Neuronal stem cell (in vitro differentiated cells): ENCODE measurements at regions not wholly inside any gene's neighbourhood (a gene's known extent, or its start where the extent isn't known, plus 50 kb on each side); places are given as distances from the start of the nearest gene placed in this dataset.

Experiments used
- DNase-seq: peaks from one replicate; pipeline ENCODE4 v3.0.0-alpha.2; 2013; ENCODE audit warnings: low spot score
- H2AFZ ChIP-seq: one replicate; pipeline ENCODE4 v1.6.1; 2013; ENCODE audit warnings: mild to moderate bottlenecking, low read length, inconsistent platforms
- H2AK5ac ChIP-seq: 2 replicates; pipeline ENCODE4 v1.6.1; 2013; ENCODE audit warnings: low read depth, mild to moderate bottlenecking, inconsistent platforms, low read length, moderate library complexity, mixed read lengths
- H2BK120ac ChIP-seq: 2 replicates; pipeline ENCODE4 v1.6.1; 2013; ENCODE audit warnings: low read depth, mild to moderate bottlenecking, inconsistent platforms, low read length, moderate library complexity, mixed read lengths
- H2BK12ac ChIP-seq: one replicate; pipeline ENCODE4 v1.6.1; 2013; ENCODE audit warnings: low read length, inconsistent platforms
- H2BK15ac ChIP-seq: 2 replicates; pipeline ENCODE4 v1.6.1; 2013; ENCODE audit warnings: mild to moderate bottlenecking, low read length, inconsistent platforms, mixed read lengths
- H2BK5ac ChIP-seq: one replicate; pipeline ENCODE4 v1.6.1; 2013; ENCODE audit warnings: inconsistent platforms, mild to moderate bottlenecking, low read length, moderate library complexity
- H3K14ac ChIP-seq: one replicate; pipeline ENCODE4 v1.6.1; 2013; ENCODE audit warnings: low read length, inconsistent platforms
- H3K18ac ChIP-seq: 2 replicates; pipeline ENCODE4 v1.6.1; 2013; ENCODE audit warnings: low read length, inconsistent platforms
- H3K23ac ChIP-seq: 2 replicates; pipeline ENCODE4 v1.6.1; 2013; ENCODE audit warnings: low read depth, mild to moderate bottlenecking, mixed read lengths, low read length, inconsistent platforms; ENCODE audit not compliant: poor library complexity
- H3K27ac ChIP-seq: replicated peaks from 3 replicates; pipeline ENCODE4 v1.5.1; 2013; ENCODE audit warnings: low read length, inconsistent platforms
- H3K27me3 ChIP-seq, 3 experiments: 2 replicates each; pipeline ENCODE4 v1.6.1; 2013; ENCODE audit warnings: low read length in 3 of 3, mild to moderate bottlenecking in 2 of 3, inconsistent platforms in 1 of 3, low read depth in 1 of 3, mixed read lengths in 1 of 3, moderate library complexity in 1 of 3; ENCODE audit not compliant: control insufficient read depth in 3 of 3, insufficient read depth in 3 of 3
- H3K36me3 ChIP-seq, 2 donors: replicated peaks in 1 of 2; 2 replicates each; pipeline ENCODE4 v1.6.1; 2013; ENCODE audit warnings: low read length in 2 of 2; ENCODE audit not compliant: control insufficient read depth in 2 of 2, insufficient read depth in 2 of 2
- H3K4ac ChIP-seq: 2 replicates; pipeline ENCODE4 v1.6.1; 2013; ENCODE audit warnings: inconsistent platforms, mild to moderate bottlenecking, low read length, moderate library complexity
- H3K4me1 ChIP-seq, 2 donors: 1 replicate in 1 of 2; 2 replicates in 1 of 2; pipeline ENCODE4 v1.6.1; 2013; ENCODE audit warnings: low read length in 2 of 2, low read depth in 1 of 2; ENCODE audit not compliant: control insufficient read depth in 2 of 2, insufficient read depth in 1 of 2
- H3K4me2 ChIP-seq: one replicate; pipeline ENCODE4 v1.6.1; 2013; ENCODE audit warnings: mild to moderate bottlenecking, low read length, inconsistent platforms; ENCODE audit not compliant: insufficient read depth, poor library complexity, severe bottlenecking
- H3K4me3 ChIP-seq, 2 donors: 2 replicates each; pipeline ENCODE4 v1.5.1; 2013; ENCODE audit warnings: low read length in 2 of 2, mild to moderate bottlenecking in 2 of 2, inconsistent platforms in 1 of 2, moderate library complexity in 1 of 2
- H3K79me1 ChIP-seq: one replicate; pipeline ENCODE4 v1.6.1; 2013; ENCODE audit warnings: low read depth, mild to moderate bottlenecking, inconsistent platforms, low read length, moderate library complexity
- H3K9ac ChIP-seq: one replicate; pipeline ENCODE4 v1.6.1; 2013; ENCODE audit warnings: mild to moderate bottlenecking, low read depth, low read length, inconsistent platforms; ENCODE audit not compliant: poor library complexity
- H3K9me3 ChIP-seq, 2 donors: replicated peaks in 1 of 2; 2 replicates each; pipeline versions ENCODE3 to v1.6.1; 2013; ENCODE audit warnings: low read length in 2 of 2, mild to moderate bottlenecking in 2 of 2, inconsistent platforms in 1 of 2, low read depth in 1 of 2, mixed read lengths in 1 of 2, moderate library complexity in 1 of 2; ENCODE audit not compliant: control insufficient read depth in 2 of 2, insufficient read depth in 1 of 2
- H4K8ac ChIP-seq: one replicate; pipeline ENCODE4 v1.6.1; 2013; ENCODE audit warnings: low read depth, mild to moderate bottlenecking, inconsistent platforms, low read length, moderate library complexity
- H4K91ac ChIP-seq: one replicate; pipeline ENCODE4 v1.6.1; 2013; ENCODE audit warnings: low read length, low read depth, mild to moderate bottlenecking, inconsistent platforms; ENCODE audit not compliant: poor library complexity
- WGBS, 2 donors: extraction: QIAGEN DNeasy Blood & Tissue Kit; methylation state at CpG; one replicate each; pipeline ENCODE4 v1.1.7; 2013; ENCODE audit warnings: missing lambda C conversion rate in 2 of 2, mixed read lengths in 1 of 2; ENCODE audit not compliant: insufficient read length in 2 of 2, insufficient replicate concordance in 1 of 2; ENCODE audit errors: extremely low coverage in 2 of 2; 5-methylcytosine and 5-hydroxymethylcytosine counted together

DNA sequence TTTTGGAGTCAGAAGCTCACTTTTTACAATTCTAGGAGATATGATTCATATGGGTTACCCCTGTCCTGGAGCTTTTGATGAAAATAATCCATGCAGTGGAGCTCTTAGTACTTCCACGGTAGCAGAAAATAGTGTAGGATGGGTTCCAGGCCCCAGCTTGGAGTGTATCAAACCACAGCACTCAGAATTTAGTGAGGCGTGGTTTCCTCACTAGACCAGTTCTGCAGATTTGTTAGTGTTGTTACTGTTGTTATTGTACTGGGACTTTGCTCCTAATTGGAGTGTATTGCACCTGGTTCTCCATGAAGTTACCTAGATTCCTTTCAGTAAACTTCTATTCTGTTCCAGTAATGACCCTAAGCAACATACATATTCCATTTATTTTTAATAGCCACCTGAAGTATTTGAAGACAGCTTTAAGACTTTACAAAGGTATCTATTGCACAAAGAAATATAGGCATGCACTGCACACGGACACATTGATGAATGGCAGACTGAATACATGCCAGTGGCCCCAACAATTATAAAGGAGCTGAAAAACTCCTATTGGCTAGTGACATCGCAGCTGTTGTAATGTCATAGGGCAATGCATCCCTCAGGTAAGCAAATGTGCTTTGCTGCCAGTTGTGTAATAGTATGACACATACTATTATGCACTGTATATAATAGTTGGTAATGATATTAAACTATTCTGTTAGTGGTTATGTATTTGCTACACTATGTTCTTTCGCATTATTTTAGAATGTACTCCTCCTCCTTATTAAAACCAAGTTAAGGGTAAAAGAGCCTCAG is 1058.0 kb downstream of the KCNT2 start:
- Histone ChIP-seq H4K91ac (no peak overlapping the region), H3K4ac (no peak overlapping the region), H3K23ac (no peak overlapping the region), H2AFZ (no peak overlapping the region), H3K4me1 (no peaks in the 10 kb centered on the region), H3K4me3 (no peak overlapping the region), H2AK5ac (no peak overlapping the region), H3K27ac (no peak overlapping the region), H2BK120ac (no peak overlapping the region), H3K36me3 (no peaks in the 10 kb centered on the region), H3K14ac (no peak overlapping the region), H2BK12ac (no peak overlapping the region), H4K8ac (no peak overlapping the region), H3K27me3 (no peaks in the 10 kb centered on the region), H2BK5ac (no peak overlapping the region), H3K4me2 (no peak overlapping the region), H2BK15ac (no peak overlapping the region), H3K9me3 (no peaks in the 10 kb centered on the region), H3K9ac (no peak overlapping the region), H3K79me1 (no peaks in the 10 kb centered on the region), H3K18ac (no peak overlapping the region)
- no peak for DNase-seq
- no CpG with 5 or more reads among the region's 5 CpGs for WGBS, 2 donors

DNA sequence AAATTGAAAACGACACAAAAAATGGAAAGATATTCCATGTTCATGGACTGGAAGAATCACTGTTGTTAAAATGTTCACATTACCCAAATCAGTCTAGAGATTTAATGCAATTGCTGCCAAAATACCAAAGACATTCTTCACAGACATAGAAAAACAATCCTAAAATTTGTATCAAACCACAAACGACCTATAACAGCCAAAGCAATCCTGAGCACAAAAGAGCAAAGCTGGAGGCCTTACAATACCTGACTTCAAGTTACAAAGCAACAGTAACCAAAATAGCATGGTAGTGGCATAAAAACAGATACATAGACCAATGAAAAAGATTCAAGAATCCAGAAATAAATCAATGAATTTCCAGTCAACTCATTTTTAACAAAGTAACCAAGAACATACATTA is 1077.3 kb downstream of the KCNT2 start:
- H3K4ac ChIP-seq: no peak overlapping the region
- H3K18ac ChIP-seq: no peak overlapping the region
- WGBS, 2 donors: no CpG with 5 or more reads among the region's 2 CpGs
- no peak overlapping the region for H2AFZ ChIP-seq
- H3K9ac ChIP-seq: no peak overlapping the region
- H3K79me1 ChIP-seq: no peaks in the 10 kb centered on the region
- H3K9me3 ChIP-seq: no peaks in the 10 kb centered on the region
- no peak overlapping the region for H2BK120ac ChIP-seq
- no peak overlapping the region for H4K8ac ChIP-seq
- no peak overlapping the region for H4K91ac ChIP-seq
- no peaks in the 10 kb centered on the region for H3K27me3 ChIP-seq
- H2BK5ac ChIP-seq: no peak overlapping the region
- H2AK5ac ChIP-seq: no peak overlapping the region
- no peak overlapping the region for H3K4me3 ChIP-seq
- H3K27ac ChIP-seq: no peak overlapping the region
- H3K14ac ChIP-seq: no peak overlapping the region
- no peak overlapping the region for H2BK12ac ChIP-seq
- no peaks in the 10 kb centered on the region for H3K4me1 ChIP-seq
- no peak overlapping the region for H3K4me2 ChIP-seq
- no peak for DNase-seq
- no peak overlapping the region for H3K23ac ChIP-seq
- no peak overlapping the region for H2BK15ac ChIP-seq
- H3K36me3 ChIP-seq: no peaks in the 10 kb centered on the region

DNA sequence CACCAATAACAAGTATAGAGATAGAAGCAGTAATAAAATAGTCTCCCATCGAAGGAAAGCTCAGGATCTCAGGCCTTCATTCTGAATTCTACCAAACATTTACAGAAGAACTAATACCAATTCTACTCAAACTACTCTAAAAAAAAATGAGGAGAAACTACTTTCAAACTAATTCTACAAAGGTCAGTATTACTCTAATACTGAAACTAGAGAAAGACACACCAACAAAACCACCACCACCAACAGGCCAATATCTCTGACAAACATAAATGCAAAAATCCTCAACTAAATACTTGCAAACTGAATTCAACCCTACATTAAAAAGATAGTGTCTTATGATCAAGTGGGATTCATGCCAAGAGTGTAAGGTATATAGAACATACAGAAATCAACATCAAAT is 1078.4 kb downstream of the KCNT2 start:
- H3K23ac ChIP-seq: no peak overlapping the region
- no peak overlapping the region for H3K27ac ChIP-seq
- no peak overlapping the region for H2BK120ac ChIP-seq
- no peak overlapping the region for H4K91ac ChIP-seq
- no peak overlapping the region for H2AFZ ChIP-seq
- WGBS, 2 donors: no CpG with 5 or more reads among the region's 1 CpG
- H3K18ac ChIP-seq: no peak overlapping the region
- no peak overlapping the region for H2BK5ac ChIP-seq
- no peak overlapping the region for H4K8ac ChIP-seq
- H3K4me2 ChIP-seq: no peak overlapping the region
- H2BK15ac ChIP-seq: no peak overlapping the region
- no peaks in the 10 kb centered on the region for H3K27me3 ChIP-seq
- no peaks in the 10 kb centered on the region for H3K36me3 ChIP-seq
- no peak overlapping the region for H2AK5ac ChIP-seq
- H3K14ac ChIP-seq: no peak overlapping the region
- H3K79me1 ChIP-seq: no peaks in the 10 kb centered on the region
- H3K4ac ChIP-seq: no peak overlapping the region
- H3K4me3 ChIP-seq: no peak overlapping the region
- H3K9me3 ChIP-seq: no peaks in the 10 kb centered on the region
- H3K4me1 ChIP-seq: no peaks in the 10 kb centered on the region
- no peak overlapping the region for H3K9ac ChIP-seq
- DNase-seq: no peak
- H2BK12ac ChIP-seq: no peak overlapping the region

DNA sequence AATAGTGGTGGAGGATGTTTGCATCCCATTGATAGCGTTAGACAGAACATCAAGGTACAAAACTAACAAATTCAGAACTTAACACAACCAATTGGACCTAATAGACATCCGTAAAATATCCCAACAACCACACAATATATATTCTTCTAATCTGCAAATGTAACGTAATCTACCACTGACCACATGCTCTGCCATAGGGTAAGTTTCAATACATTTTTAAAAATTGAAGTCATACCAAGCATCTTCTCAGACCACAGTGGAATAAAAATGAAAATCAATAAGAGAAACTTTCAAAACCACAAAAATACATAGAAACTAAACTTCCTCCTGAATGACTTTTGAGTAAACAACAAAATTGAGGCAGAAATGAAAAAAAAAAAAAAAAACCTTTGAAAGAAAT is 1087.5 kb downstream of the KCNT2 start:
- Histone ChIP-seq H2BK5ac (no peak overlapping the region), H3K4me2 (no peak overlapping the region), H2BK12ac (no peak overlapping the region), H3K27me3 (no peaks in the 10 kb centered on the region), H3K79me1 (no peaks in the 10 kb centered on the region), H3K36me3 (no peaks in the 10 kb centered on the region), H3K4ac (no peak overlapping the region), H2AK5ac (no peak overlapping the region), H3K27ac (no peak overlapping the region), H3K18ac (no peak overlapping the region), H2BK15ac (no peak overlapping the region), H3K4me3 (no peak overlapping the region), H3K23ac (no peak overlapping the region), H4K91ac (no peak overlapping the region), H3K14ac (no peak overlapping the region), H3K4me1 (no peaks in the 10 kb centered on the region), H2AFZ (no peak overlapping the region), H3K9ac (no peak overlapping the region), H3K9me3 (no peaks in the 10 kb centered on the region), H4K8ac (no peak overlapping the region), H2BK120ac (no peak overlapping the region)
- 100% methylated on average over 1 of the region's 3 CpGs; no CpG with 5 or more reads in 1 of the 2 donors for WGBS, 2 donors
- no peak for DNase-seq
